ENCODE measurements at regions not wholly inside any gene's neighbourhood (a gene's known extent, or its start where the extent isn't known, plus 50 kb on each side); places are given as distances from the start of the nearest gene placed in this dataset.

GRCh38 chr11:120034176-120034875 lies 103.6 kb downstream of the TRIM29 start:
- DNase-seq (ENCODE audit: low spot score in 2 of 2): no peak
- FAIRE-seq: no peak

DNA sequence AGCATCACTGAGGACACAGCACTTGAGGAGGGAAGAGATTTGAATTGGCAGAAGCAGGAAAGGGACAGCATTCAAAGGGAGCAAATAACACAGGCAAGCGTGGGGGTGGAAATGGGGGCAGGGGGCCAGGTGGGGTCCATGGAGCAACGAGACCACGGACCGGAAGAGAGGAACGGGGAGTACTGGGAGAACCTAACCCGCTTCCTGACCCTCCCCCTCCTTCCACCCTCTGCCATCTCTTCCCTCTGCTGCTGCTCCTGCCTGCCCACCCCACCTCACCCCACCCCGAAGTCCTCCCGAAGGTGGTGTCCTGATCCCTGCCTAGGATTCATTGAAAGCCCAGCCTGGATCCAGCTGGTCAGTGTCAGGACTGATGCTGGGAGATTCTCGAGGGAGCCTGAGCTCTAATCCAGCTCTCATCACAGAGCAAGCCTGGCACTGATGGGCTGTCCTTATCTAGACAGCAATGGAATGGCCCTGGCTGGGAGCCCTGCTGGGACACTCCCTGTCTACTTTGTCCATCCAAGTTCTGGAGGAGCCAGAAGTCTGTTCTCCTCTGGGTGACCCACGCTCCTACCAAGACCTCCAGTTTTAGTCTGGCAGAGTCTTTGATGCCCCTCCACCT lies 105.0 kb downstream of the TRIM29 start:
- FAIRE-seq: no peak

DNA sequence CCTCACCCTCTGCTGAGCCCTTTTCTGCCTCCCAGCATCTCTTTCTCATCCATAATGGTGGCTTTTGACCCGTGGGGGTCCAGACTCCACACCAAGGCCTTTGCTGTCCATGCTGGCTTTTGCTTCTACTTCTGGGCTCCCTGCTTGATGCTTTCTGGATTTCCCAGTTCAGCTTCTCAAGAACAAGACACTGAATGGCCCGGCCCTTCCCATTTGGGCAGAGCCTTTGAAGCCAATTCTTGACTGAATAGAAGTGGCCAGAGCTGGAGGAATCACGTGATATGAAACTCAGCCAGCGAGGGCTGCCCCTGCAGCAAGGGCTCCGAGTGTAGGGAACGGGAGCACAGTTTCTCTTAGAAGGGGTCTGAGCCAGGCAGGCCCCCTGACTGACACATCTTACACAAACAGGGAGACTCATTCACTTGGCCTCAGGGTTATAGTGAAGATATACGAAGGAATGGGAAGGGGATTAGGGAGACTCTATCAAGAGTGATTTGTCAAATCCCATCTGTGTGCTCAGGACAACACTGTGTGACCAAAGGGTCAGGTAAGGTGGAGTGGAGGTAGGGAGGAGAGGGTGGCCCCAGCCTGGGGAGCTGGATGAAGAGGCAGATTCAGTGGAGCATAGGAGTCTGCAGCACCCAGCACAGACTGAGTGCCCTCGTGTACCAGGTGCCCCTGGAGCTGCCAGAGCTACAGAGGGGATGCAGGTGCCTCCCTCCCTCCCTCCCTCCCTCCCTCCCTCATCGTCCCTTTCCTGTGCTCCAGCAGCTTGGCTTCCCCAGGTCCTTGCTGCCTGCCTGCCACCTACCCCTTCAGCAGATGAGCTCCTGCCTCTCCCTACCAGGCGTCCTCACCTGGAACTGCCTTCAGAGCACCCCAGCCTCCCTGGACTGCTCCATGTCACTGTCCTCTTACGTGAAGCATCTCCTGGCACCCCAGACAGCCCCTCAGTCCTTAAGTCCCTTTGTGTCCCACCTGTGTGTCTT lies 106.0 kb downstream of the TRIM29 start:
- no peak for DNase-seq (ENCODE audit: low spot score in 2 of 2)
- FAIRE-seq: no peak

More for the DNA sequence above, 105.0 kb downstream of the TRIM29 start:
- no peak for DNase-seq (ENCODE audit: low spot score in 2 of 2)

GRCh38 chr11:120031156-120031555 lies 106.8 kb downstream of the TRIM29 start:
- no peak for FAIRE-seq
- DNase-seq (ENCODE audit: low spot score in 2 of 2): no peak

- no peak for DNase-seq (ENCODE audit: low spot score in 2 of 2)
- no peak for FAIRE-seq
These were observed 107.5 kb downstream of the TRIM29 start for GRCh38 chr11:120030411-120030810.

GRCh38 chr11:120029321-120029720 lies 108.6 kb downstream of the TRIM29 start:
- DNase-seq (ENCODE audit: low spot score in 2 of 2) (no peak), FAIRE-seq (no peak)

DNA sequence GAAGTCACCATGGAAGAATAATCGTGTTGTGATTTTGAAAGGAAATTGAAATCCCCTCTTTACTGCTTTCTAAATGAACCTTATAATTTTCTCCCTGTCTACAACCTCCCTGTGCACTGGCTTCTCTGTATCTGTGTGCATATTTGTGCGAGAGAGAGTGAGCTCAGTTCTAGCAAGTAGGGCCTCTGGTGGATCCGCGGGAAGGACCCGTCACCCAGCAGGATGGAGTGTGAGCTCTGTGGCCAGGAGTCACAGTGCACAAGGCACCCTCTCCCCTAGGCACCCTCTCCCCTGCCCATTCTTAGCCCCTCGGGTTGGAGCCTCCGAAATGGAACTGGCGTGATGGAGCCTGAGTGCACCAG lies 109.0 kb downstream of the TRIM29 start:
- FAIRE-seq (no peak), DNase-seq (ENCODE audit: low spot score in 2 of 2) (no peak)

DNA sequence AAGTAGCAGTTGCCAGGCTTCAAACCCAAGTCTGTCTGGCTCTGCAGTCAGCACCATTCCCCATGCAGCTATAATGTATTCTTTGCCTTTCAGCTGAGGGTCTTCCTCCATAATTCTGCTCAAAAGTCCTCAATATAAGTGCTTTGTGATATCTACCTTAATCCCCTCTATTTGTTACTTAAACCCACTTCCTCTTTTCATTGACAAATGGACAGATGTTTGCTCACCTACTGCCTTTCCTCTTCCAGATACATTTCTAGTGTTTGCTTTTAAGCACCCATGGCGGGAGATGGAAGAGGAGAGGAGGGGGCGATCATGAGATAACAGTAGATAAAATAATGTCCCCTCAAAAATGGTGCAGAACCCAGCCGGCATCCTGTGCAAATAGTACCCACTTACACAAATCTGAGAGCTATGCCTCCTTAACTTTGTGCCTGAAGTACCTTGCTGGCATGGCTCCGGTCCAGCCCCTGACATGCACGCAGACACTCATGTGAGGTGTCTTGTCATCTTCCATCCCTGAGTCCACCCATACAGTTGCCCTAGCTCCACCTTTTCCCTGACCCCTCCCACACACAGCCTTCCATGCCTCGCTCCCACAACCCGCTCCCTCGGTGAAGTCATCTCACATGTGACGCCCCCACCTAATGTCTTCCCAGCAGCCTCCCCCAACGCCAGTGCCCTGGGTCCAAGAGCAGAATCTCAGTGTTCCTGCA lies 109.6 kb downstream of the TRIM29 start:
- FAIRE-seq (no peak), DNase-seq (ENCODE audit: low spot score in 2 of 2) (no peak)

- FAIRE-seq (no peak), DNase-seq (ENCODE audit: low spot score in 2 of 2) (no peak)
These were observed 110.2 kb downstream of the TRIM29 start for GRCh38 chr11:120027546-120028180.

DNA sequence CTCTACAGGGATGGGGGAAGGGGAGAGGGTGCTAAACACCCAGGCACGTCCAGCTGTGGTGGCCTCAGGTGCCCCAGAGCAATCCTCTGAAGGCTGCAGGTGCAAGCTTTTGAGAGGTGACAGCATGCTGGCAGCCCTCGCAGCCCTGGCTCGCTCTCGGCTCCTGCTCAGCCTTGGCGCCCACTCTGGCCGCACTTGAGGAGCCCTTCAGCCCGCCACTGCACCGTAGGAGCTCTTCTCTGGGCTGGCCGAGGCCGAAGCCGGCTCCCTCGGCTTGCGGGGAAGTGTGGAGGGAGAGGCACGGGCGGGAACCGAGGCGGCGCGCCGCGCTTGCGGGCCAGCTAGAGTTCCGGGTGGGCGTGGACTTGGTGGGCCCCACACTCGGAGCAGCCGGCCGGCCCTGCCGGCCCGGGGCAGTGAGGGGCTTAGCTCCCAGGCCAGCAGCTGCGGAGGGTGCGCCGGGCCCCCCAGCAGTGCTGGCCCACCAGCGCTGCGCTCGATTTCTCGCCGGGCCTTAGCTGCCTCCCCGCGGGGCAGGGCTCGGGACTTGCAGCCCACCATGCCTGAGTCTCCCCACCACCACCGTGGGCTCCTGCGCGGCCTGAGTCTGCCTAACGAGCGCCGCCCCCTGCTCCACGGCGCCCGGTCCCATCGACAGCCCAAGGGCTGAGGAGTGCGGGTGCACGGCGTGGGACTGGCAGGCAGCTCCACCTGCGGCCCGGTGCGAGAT lies 112.1 kb downstream of the TRIM29 start:
- no peak for FAIRE-seq
- no peak for DNase-seq (ENCODE audit: low spot score in 2 of 2)

DNA sequence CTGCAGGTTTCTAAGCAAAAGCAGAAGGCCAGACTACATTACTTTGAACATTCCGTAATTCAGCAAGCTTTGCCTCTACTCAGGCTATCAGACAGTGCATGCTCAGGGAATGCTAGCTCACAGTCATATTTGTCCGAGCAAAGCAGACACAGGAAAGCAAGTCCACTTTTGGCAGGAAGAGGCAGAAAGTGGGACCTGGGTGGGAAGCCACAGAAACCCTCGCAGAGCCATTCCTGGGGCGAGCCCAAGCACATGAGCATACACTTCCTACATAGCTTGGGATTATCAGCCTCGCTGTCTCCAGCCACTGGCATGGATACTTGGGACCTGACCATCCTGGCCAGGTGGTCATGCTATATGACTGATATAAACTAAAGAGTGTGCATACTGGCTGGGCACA lies 113.3 kb downstream of the TRIM29 start:
- FAIRE-seq: no peak
- DNase-seq (ENCODE audit: low spot score in 2 of 2): no peak

GRCh38 chr11:120024046-120024445 lies 113.9 kb downstream of the TRIM29 start:
- DNase-seq (ENCODE audit: low spot score in 2 of 2) (no peak), FAIRE-seq (no peak)

DNA sequence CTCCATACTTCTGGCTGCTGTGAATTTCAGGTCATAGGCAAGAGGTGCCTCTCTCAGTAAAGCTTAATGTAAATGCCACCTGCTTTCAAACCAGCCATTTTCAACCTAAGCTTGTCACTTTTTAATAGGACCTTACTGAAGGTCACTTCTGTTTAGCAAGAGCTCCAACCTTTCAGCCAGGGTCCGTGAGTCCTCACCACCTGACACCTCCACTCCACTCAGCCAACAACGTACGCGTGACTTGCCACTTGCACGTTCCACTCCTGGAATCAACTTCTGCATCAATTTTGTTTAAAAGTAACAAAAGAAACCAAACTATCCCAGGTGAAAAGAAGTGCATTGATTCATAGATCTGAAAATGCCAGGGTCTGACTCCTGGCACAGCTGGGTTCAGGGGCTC lies 114.4 kb downstream of the TRIM29 start:
- FAIRE-seq (no peak), DNase-seq (ENCODE audit: low spot score in 2 of 2) (no peak)

DNA sequence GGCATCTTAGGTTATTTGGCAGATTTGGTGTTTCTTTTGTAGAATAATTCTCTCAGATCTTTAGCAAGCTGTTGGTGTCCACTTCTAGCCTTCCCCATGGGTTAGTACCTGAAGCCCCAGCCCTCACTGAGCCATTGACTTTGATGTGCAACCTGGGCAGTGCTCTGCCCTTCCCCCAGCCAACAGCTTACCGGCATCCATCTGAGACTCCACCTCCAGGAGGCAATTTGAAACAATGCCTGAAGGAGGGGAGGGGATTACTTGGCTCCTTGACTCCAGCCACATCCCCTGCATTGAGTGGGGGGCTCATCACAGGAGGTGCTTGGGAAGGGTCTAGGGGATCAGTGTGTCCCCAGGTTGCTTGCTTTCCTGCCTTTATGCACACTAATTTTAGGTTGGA lies 114.8 kb downstream of the TRIM29 start:
- DNase-seq (ENCODE audit: low spot score in 2 of 2): no peak
- FAIRE-seq: no peak

DNA sequence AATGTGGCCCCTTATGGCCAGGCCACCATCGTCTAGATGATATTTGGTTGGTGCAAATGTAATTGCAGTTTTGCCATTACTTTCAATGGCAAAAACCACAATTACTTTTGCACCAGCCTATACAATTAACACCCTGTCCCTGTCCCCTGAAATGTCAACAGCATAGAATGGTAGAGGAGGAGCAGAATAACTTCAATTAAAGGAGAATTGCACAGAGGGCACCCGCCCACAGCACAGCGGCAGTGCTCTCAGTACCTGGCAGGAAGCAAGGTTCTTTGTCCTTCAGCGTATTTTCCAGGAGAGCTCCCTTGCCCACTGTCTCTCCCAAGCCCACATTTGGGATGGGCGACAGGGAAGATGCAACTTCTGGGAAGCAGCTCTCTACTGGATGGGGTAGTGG lies 115.3 kb downstream of the TRIM29 start:
- DNase-seq (ENCODE audit: low spot score in 2 of 2) (no peak), FAIRE-seq (no peak)

GRCh38 chr11:120021978-120022377 lies 115.9 kb downstream of the TRIM29 start:
- FAIRE-seq: no peak

DNA sequence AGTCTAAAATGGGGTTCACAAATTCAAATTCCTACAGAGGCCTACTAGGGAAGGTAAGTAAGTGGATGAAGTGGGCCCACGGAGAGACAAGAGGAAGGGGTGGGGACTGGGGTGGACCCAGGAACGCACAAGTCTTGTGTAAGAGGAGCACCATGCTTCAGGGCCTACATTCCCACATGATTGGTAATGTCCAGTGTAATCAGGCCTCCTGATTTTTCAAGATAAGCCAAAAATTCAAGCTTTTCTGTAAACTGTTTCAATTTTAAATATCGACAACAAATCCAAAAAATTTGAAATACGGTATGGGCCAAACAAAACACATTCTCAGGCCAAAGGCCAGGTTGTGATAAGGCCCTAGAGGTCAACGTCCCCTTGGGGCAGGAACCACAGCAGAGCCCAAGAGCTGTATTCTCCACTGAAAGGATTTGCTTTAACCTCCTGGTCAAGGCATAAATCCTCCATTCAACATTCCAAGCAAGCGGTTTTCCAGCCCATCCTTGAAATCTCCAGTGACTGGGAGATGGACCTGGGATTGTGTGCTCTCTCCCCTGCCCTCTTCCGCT lies 116.4 kb downstream of the TRIM29 start:
- DNase-seq (ENCODE audit: low spot score in 2 of 2) (no peak), FAIRE-seq (no peak)

More at GRCh38 chr11:120021978-120022377, 115.9 kb downstream of the TRIM29 start:
- no peak for DNase-seq (ENCODE audit: low spot score in 2 of 2)

GRCh38 chr11:120020981-120021380 lies 116.9 kb downstream of the TRIM29 start:
- no peak for FAIRE-seq
- DNase-seq (ENCODE audit: low spot score in 2 of 2): no peak

DNA sequence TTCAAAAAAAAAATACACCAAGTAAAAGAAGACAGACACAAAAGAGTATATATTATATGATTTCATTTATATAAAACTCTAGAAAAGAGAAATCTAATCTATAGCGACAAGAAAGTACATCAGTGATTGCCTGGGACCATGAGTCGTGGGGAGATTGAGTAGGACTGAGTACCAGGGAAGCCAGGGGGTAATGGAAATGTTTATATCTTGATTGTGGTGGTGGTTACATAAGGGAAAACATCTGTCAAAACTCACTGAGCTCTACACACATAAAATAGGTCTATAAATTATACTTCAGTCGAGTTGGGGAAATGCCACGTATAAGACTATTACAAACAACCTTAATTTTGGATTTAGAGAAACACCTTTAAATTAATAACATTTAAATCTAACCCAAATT lies 117.4 kb downstream of the TRIM29 start:
- no peak for DNase-seq (ENCODE audit: low spot score in 2 of 2)
- FAIRE-seq: no peak
